H9 (cell line): ENCODE measurements at regions not wholly inside any gene's neighbourhood (a gene's known extent, or its start where the extent isn't known, plus 50 kb on each side); places are given as distances from the start of the nearest gene placed in this dataset.

ENCODE experiments used
- DNase-seq: peaks from one replicate; pipeline ENCODE4 v3.0.0-alpha.2; 2017
- H2AFZ ChIP-seq: one replicate; pipeline ENCODE4 v1.6.1; 2013; ENCODE audit warnings: mild to moderate bottlenecking, low read length, control low read depth, moderate library complexity
- H2AK5ac ChIP-seq: 2 replicates; pipeline ENCODE4 v1.6.1; 2013; ENCODE audit warnings: low read length, control low read depth, mixed read lengths; ENCODE audit not compliant: insufficient read length
- H2BK120ac ChIP-seq: one replicate; pipeline ENCODE4 v1.6.1; 2013; ENCODE audit warnings: low read depth, mild to moderate bottlenecking, low read length, control low read depth, inconsistent platforms; ENCODE audit not compliant: poor library complexity, severe bottlenecking
- H2BK12ac ChIP-seq: 2 replicates; pipeline ENCODE4 v1.6.1; 2013; ENCODE audit warnings: low read length, control low read depth, mixed read lengths, low read depth; ENCODE audit not compliant: insufficient read length
- H2BK15ac ChIP-seq: 2 replicates; pipeline ENCODE4 v1.6.1; 2013; ENCODE audit warnings: low read depth, low read length, control low read depth
- H2BK20ac ChIP-seq: one replicate; pipeline ENCODE4 v1.6.1; 2013; ENCODE audit warnings: low read depth, mild to moderate bottlenecking, low read length, control low read depth, inconsistent platforms; ENCODE audit not compliant: poor library complexity, severe bottlenecking
- H2BK5ac ChIP-seq: 2 replicates; pipeline ENCODE4 v1.6.1; 2013; ENCODE audit warnings: low read length, control low read depth, mixed read lengths; ENCODE audit not compliant: insufficient read length
- H3K14ac ChIP-seq: 2 replicates; pipeline ENCODE4 v1.6.1; 2013; ENCODE audit warnings: low read length, control low read depth; ENCODE audit not compliant: insufficient read depth
- H3K18ac ChIP-seq: 2 replicates; pipeline ENCODE4 v1.6.1; 2013; ENCODE audit warnings: low read depth, mild to moderate bottlenecking, mixed read lengths, low read length, control low read depth; ENCODE audit not compliant: insufficient read length
- H3K23ac ChIP-seq: 2 replicates; pipeline ENCODE4 v1.6.1; 2013; ENCODE audit warnings: low read length, control low read depth, mixed read lengths, low read depth; ENCODE audit not compliant: insufficient read length
- H3K23me2 ChIP-seq: 2 replicates; pipeline ENCODE4 v1.6.1; 2013; ENCODE audit warnings: low read depth, mild to moderate bottlenecking, mixed read lengths, low read length, control low read depth; ENCODE audit not compliant: insufficient read length, poor library complexity, severe bottlenecking
- H3K27ac ChIP-seq: 2 replicates; pipeline ENCODE4 v1.5.1; 2013; ENCODE audit warnings: low read length, control low read depth, mixed read lengths, low read depth; ENCODE audit not compliant: insufficient read length
- H3K27me3 ChIP-seq: 2 replicates; pipeline ENCODE4 v1.6.1; 2013; ENCODE audit warnings: low read length, control low read depth, inconsistent platforms; ENCODE audit not compliant: insufficient read depth
- H3K4ac ChIP-seq: 2 replicates; pipeline ENCODE4 v1.6.1; 2013; ENCODE audit warnings: low read depth, mild to moderate bottlenecking, control low read depth, inconsistent platforms, low read length, moderate library complexity
- H3K4me1 ChIP-seq: 2 replicates; pipeline ENCODE4 v1.6.1; 2013; ENCODE audit warnings: low read length, control low read depth, inconsistent platforms; ENCODE audit not compliant: insufficient read depth
- H3K4me2 ChIP-seq: 2 replicates; pipeline ENCODE4 v1.6.1; 2013; ENCODE audit warnings: low read length, control low read depth, mixed read lengths; ENCODE audit not compliant: insufficient read length, insufficient read depth
- H3K56ac ChIP-seq: 2 replicates; pipeline ENCODE4 v1.6.1; 2013; ENCODE audit warnings: low read depth, mild to moderate bottlenecking, mixed read lengths, low read length, control low read depth; ENCODE audit not compliant: insufficient read length
- H3K79me1 ChIP-seq: 2 replicates; pipeline ENCODE4 v1.6.1; 2013; ENCODE audit warnings: low read depth, mild to moderate bottlenecking, moderate library complexity, low read length, control low read depth, inconsistent platforms; ENCODE audit not compliant: insufficient read depth, poor library complexity, severe bottlenecking
- H3K79me2 ChIP-seq: 2 replicates; pipeline ENCODE4 v1.6.1; 2013; ENCODE audit warnings: low read length, control low read depth, inconsistent platforms; ENCODE audit not compliant: insufficient read depth
- H3K9ac ChIP-seq: 2 replicates; pipeline ENCODE4 v1.6.1; 2013; ENCODE audit warnings: low read length, control low read depth, mixed read lengths; ENCODE audit not compliant: insufficient read length; ENCODE audit errors: extremely low read depth
- H3K9me3 ChIP-seq: one replicate; pipeline ENCODE4 v1.6.1; 2013; ENCODE audit warnings: low read depth, low read length, inconsistent platforms; ENCODE audit not compliant: control insufficient read depth
- H3T11ph ChIP-seq: one replicate; pipeline ENCODE4 v1.6.1; 2013; ENCODE audit warnings: mild to moderate bottlenecking, low read length, control low read depth, inconsistent platforms
- H4K20me1 ChIP-seq: one replicate; pipeline ENCODE4 v1.6.1; 2013; ENCODE audit not compliant: control insufficient read depth, insufficient read length, insufficient read depth
- H4K5ac ChIP-seq: 2 replicates; pipeline ENCODE4 v1.6.1; 2013; ENCODE audit warnings: low read depth, mild to moderate bottlenecking, mixed read lengths, low read length, control low read depth; ENCODE audit not compliant: insufficient read length
- H4K8ac ChIP-seq: replicated peaks from 2 replicates; pipeline ENCODE4 v1.6.1; 2013; ENCODE audit warnings: low read length, control low read depth, mixed read lengths, low read depth; ENCODE audit not compliant: insufficient read length
- H4K91ac ChIP-seq: 2 replicates; pipeline ENCODE4 v1.6.1; 2013; ENCODE audit warnings: low read depth, mild to moderate bottlenecking, moderate library complexity, mixed read lengths, low read length, control low read depth; ENCODE audit not compliant: insufficient read length
- H3K27ac Mint-ChIP-seq, 3 experiments: 2 replicates in 2 of 3; 3 replicates in 1 of 3; pipeline ENCODE4 v1.8.0; 2020 to 2021; ENCODE audit warnings: mixed read lengths in 3 of 3, mild to moderate bottlenecking in 1 of 3, moderate library complexity in 1 of 3
- H3K27me3 Mint-ChIP-seq: 2 replicates; pipeline ENCODE4 v1.8.0; 2021; ENCODE audit warnings: low read depth, mild to moderate bottlenecking, moderate library complexity, mixed read lengths
- H3K36me3 Mint-ChIP-seq, 3 experiments: 2 replicates in 2 of 3; 3 replicates in 1 of 3; pipeline ENCODE4 v1.8.0; 2020 to 2021; ENCODE audit warnings: low read depth in 3 of 3, mixed read lengths in 3 of 3; ENCODE audit not compliant: insufficient read depth in 1 of 3
- H3K4me1 Mint-ChIP-seq, 2 experiments: 2 replicates each; pipeline ENCODE4 v1.8.0; 2020; ENCODE audit warnings: mixed read lengths in 2 of 2
- H3K4me3 Mint-ChIP-seq, 2 experiments: 2 replicates in 1 of 2; 3 replicates in 1 of 2; pipeline ENCODE4 v1.8.0; 2020 to 2021; ENCODE audit warnings: mild to moderate bottlenecking in 2 of 2, mixed read lengths in 2 of 2, moderate library complexity in 1 of 2
- H3K9me3 Mint-ChIP-seq, 2 experiments: 2 replicates in 1 of 2; 3 replicates in 1 of 2; pipeline ENCODE4 v1.8.0; 2020; ENCODE audit warnings: mild to moderate bottlenecking in 2 of 2, mixed read lengths in 2 of 2, moderate library complexity in 1 of 2
- WGBS: extraction: QIAGEN DNeasy Blood & Tissue Kit; methylation state at CpG from one replicate; pipeline ENCODE4 v1.1.7; 2013; ENCODE audit warnings: missing lambda C conversion rate, low lambda C conversion rate, mixed read lengths; ENCODE audit not compliant: insufficient read length; ENCODE audit errors: extremely low coverage; 5-methylcytosine and 5-hydroxymethylcytosine counted together
- TF ChIP-seq, protein P1 (sequence below): fragments of 200-600 bp; sonication (generic); conservative IDR thresholded peaks from 3 replicates; pipeline ENCODE4 v1.8.0; 2021; ENCODE audit warnings: antibody characterized with exemption, mild to moderate bottlenecking

- no peak overlapping the region for H3K23ac ChIP-seq
- H2BK5ac ChIP-seq = no peak overlapping the region
- H3K9ac ChIP-seq = no peak overlapping the region
- no peak overlapping the region for H2BK15ac ChIP-seq
- no peak overlapping the region for H2BK120ac ChIP-seq
- Mint-ChIP-seq H3K9me3 (peaks cover 5 to 7% of the 10 kb centered on the region in 2 experiments), H3K27me3 (peaks cover 24% of the 10 kb centered on the region), H3K36me3 (peaks cover 1 to 5% (median 3%) of the 10 kb centered on the region in 3 experiments; a peak in 4 of 7 replicates), H3K4me3 (no peak overlapping the region), H3K4me1 (peaks cover 32 to 33% of the 10 kb centered on the region in 2 experiments), H3K27ac (no peak overlapping the region)
- TF ChIP-seq, protein P1, sequence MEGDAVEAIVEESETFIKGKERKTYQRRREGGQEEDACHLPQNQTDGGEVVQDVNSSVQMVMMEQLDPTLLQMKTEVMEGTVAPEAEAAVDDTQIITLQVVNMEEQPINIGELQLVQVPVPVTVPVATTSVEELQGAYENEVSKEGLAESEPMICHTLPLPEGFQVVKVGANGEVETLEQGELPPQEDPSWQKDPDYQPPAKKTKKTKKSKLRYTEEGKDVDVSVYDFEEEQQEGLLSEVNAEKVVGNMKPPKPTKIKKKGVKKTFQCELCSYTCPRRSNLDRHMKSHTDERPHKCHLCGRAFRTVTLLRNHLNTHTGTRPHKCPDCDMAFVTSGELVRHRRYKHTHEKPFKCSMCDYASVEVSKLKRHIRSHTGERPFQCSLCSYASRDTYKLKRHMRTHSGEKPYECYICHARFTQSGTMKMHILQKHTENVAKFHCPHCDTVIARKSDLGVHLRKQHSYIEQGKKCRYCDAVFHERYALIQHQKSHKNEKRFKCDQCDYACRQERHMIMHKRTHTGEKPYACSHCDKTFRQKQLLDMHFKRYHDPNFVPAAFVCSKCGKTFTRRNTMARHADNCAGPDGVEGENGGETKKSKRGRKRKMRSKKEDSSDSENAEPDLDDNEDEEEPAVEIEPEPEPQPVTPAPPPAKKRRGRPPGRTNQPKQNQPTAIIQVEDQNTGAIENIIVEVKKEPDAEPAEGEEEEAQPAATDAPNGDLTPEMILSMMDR = no peak
- no peak overlapping the region for H2AFZ ChIP-seq
- H3K27ac ChIP-seq = no peak overlapping the region
- no peak overlapping the region for H3K4ac ChIP-seq
- no peak overlapping the region for H2BK12ac ChIP-seq
- H3T11ph ChIP-seq = no peak overlapping the region
- no peak overlapping the region for H4K5ac ChIP-seq
- no peak overlapping the region for H3K4me2 ChIP-seq
- H4K91ac ChIP-seq = no peak overlapping the region
- no peaks in the 10 kb centered on the region; the same call in 1 of the 2 replicates for H3K4me1 ChIP-seq
- no peak overlapping the region for H4K8ac ChIP-seq
- no peak for DNase-seq
- WGBS = no CpG with 5 or more reads among the region's 8 CpGs
- H3K79me1 ChIP-seq = no peaks in the 10 kb centered on the region
- H4K20me1 ChIP-seq = no peaks in the 10 kb centered on the region
- H3K56ac ChIP-seq = no peak overlapping the region
- no peaks in the 10 kb centered on the region for H3K23me2 ChIP-seq
- no peaks in the 10 kb centered on the region for H3K79me2 ChIP-seq
- H3K9me3 ChIP-seq = no peaks in the 10 kb centered on the region
- no peak overlapping the region for H3K14ac ChIP-seq
- no peak overlapping the region for H2AK5ac ChIP-seq
- no peaks in the 10 kb centered on the region for H3K27me3 ChIP-seq
- no peak overlapping the region for H2BK20ac ChIP-seq
- no peak overlapping the region for H3K18ac ChIP-seq
Measured at GRCh38 chr1:5720484-5720883, 271.7 kb downstream of the NPHP4 start.
